Heart left ventricle (tissue), 13 donors: ENCODE measurements at regions not wholly inside any gene's neighbourhood (a gene's known extent, or its start where the extent isn't known, plus 50 kb on each side); places are given as distances from the start of the nearest gene placed in this dataset.

Experiments used
- CTCF ChIP-seq, 12 donors: fragments of 200-600 bp; sonication (generic) in 4 of 12; IDR thresholded peaks; one replicate each; pipeline versions ENCODE4 v1.5.0 to v1.8.0; 2018 to 2022; ENCODE audit warnings: antibody characterized with exemption in 12 of 12, mild to moderate bottlenecking in 5 of 12
- POLR2A ChIP-seq, 2 donors: fragments of 450-650 bp; IDR thresholded peaks; one replicate each; pipeline ENCODE4 v1.6.1; 2017; ENCODE audit warnings: antibody characterized with exemption in 2 of 2, mild to moderate bottlenecking in 2 of 2, moderate library complexity in 2 of 2
- donor health status: ischemic (EF 13 %, LVEDD 7.1; RV severe dilation, severe dysfunction).
- donor health status: DM: no; HTN: yes; CAD: no.
- donor health status: DM: no; HTN: no; CAD: no.
- donor health status: ischemic (EF 25% LVEDD 6.9; RV normal size, moderate dysfunction).
- donor health status: ischemic (EF 25% LVEDD 5.7; RV mildly dilated, moderate dysfunction).
- donor health status: ischemic (EF 35%, LVEDD 5.7; RV mildly dilated, moderate dysfunction).
- donor health status: nonischemic (EF 11% LVEDD 7.7; RV severe dilation, severe dysfunction).
- donor health status: DM: yes; HTN: yes; CAD: no.
- donor health status: PGD.
- donor health status: ischemic (EF 29% LVEDD 5.4; RV normal size, mild dysfunction).
- donor health status: nonischemic (EF 23%, LVEDD 6.1; RV moderate dilation, normal function).

- no peak for TF ChIP-seq CTCF (IDR thresholded peaks at IDR 0.05)
- no peak for TF ChIP-seq POLR2A (IDR thresholded peaks at IDR 0.05)
Observed at GRCh38 chr12:30845676-30846075, 80.9 kb upstream of the TSPAN11 start.
